Breast epithelium (tissue), 3 donors: ENCODE measurements at regions not wholly inside any gene's neighbourhood (a gene's known extent, or its start where the extent isn't known, plus 50 kb on each side); places are given as distances from the start of the nearest gene placed in this dataset.

Experiments
- POLR2AphosphoS5 ChIP-seq, 3 donors: sonication (generic); formaldehyde crosslinking; IDR thresholded peaks; one replicate each; pipeline ENCODE4 v1.6.1; 2017; ENCODE audit warnings: antibody characterized with exemption in 3 of 3
- TF ChIP-seq, protein P1 (sequence below), 3 donors: fragments of 450-650 bp; IDR thresholded peaks; one replicate each; pipeline ENCODE4 v1.5.1; 2016 to 2017; ENCODE audit warnings: antibody characterized with exemption in 3 of 3, mild to moderate bottlenecking in 3 of 3, moderate library complexity in 3 of 3

DNA sequence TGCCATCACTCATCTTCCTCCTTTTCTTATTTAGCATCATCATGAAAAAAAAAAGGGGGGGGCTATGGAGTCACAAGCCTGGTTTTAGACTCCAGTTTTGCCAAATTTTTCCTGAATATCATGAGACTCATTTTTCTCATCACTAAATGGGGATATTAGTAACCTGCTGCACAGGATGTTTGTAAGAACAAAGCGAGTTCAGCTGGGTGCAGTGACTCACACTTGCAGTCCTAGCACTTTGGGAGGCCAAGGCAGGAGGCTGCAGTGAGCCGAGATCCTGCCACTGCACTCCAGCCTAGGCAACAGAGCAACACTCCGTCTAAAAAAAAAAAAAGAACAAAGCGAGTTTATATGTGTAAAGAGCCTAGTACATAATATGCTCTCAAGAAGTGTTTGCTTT, 82.8 kb downstream of the TFAP2A start:
- TF ChIP-seq, protein P1, sequence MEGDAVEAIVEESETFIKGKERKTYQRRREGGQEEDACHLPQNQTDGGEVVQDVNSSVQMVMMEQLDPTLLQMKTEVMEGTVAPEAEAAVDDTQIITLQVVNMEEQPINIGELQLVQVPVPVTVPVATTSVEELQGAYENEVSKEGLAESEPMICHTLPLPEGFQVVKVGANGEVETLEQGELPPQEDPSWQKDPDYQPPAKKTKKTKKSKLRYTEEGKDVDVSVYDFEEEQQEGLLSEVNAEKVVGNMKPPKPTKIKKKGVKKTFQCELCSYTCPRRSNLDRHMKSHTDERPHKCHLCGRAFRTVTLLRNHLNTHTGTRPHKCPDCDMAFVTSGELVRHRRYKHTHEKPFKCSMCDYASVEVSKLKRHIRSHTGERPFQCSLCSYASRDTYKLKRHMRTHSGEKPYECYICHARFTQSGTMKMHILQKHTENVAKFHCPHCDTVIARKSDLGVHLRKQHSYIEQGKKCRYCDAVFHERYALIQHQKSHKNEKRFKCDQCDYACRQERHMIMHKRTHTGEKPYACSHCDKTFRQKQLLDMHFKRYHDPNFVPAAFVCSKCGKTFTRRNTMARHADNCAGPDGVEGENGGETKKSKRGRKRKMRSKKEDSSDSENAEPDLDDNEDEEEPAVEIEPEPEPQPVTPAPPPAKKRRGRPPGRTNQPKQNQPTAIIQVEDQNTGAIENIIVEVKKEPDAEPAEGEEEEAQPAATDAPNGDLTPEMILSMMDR (IDR thresholded peaks at IDR 0.05): no peak
- no peak for TF ChIP-seq POLR2AphosphoS5 (IDR thresholded peaks at IDR 0.05)
